ENCODE measurements at regions not wholly inside any gene's neighbourhood (a gene's known extent, or its start where the extent isn't known, plus 50 kb on each side); places are given as distances from the start of the nearest gene placed in this dataset.
"Not testable (repeated sequence)": the region's sequence is repeated elsewhere in the genome, so short reads cannot be mapped to it uniquely, and the experiment has no call there.

DNA sequence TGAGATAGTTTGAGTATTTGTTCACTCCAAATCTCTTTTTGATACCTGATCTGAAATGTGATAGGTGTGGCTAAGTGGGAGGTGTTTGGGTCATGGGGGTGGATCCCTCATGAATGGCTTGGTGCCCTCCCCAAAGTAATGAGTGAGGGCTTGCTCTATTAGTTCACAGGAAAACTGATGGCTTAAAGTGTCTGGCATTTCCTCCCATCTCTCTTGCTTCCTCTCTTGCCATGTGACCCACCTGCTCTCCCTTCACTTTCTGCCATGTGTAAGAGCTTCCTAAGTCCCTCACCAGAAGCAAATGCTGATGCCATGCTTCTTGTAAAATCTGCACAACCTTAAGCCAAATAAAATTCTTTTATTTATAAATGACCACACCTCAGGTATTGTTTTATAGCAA is 61.1 kb downstream of the MAD2L1 start:
- DNase-seq, result no peak

DNA sequence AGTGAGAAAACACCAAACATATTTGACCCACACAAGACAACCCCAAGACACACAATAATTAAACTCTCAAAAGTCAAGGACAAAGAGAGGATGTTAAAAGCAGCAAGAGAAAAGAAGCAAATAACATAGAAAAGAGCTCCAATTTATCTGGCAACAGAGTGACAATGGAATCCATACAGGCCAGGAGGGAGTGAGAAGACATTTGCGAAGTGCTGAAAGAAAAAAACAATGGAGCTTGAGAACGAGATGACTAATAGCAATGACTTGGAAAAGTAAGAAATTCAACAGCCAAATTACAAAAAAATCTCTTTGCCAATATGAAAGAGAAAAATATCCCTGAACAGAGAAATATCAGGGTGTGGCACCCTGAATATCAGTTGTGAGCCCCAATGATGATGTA is 61.6 kb downstream of the MAD2L1 start:
- DNase-seq, result no peak

DNA sequence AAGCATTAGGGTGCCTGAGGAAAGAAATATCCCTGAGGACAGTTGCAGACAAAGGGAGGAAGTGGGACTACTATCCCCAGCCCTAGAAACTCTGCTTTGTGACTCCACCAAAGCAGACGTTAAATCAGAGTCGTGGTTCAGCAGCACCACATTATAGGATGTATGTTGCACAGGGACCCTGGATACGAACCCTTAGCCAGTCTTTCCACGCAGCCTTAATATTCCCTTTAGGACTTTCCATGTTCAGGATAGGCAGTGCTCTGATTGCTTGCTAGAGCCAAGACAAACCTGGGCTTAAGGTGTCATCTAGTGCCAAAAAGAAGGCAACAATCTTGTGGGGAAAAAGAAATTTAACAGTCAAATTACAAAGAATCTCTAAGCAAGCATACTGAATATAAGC is 62.6 kb downstream of the MAD2L1 start:
- DNase-seq, result no peak

DNA sequence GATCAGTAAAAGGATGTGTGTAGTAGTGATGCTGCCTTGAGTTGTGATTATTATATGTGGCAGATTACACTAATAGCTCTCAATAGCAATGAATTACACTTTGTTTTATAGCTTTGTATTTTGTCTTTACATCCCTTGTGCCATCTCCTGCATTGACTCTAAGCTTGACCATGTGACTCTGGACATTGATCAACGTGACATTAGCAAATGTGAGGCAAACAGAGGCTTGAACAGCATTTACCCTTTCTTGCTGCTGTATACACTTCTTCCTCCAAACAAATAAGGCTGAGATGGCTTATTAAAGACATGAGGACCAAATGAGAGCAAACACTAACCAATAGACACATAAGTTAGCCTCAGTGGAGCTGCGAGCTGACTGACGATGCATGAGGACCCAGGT is 63.5 kb downstream of the MAD2L1 start:
- DNase-seq, result no peak

DNA sequence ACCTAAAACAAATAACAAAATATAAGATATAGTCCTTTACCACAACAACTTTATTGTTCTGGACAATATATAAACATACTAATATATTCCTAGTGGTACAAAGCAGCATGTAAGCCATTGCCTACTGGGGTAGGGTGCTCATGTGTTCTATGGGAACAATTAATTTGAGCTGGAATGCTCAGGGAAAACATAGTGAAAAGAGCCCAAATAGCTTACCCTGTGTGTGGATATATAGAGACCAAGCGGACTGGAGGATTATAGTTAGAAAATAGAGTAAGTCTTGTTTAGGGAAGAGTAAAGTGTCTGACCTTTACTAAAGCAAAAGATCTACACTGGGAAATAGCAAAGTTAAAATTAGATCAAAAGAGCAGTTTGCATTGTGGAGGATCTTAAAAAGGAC is 64.8 kb downstream of the MAD2L1 start:
- DNase-seq, result no peak

DNA sequence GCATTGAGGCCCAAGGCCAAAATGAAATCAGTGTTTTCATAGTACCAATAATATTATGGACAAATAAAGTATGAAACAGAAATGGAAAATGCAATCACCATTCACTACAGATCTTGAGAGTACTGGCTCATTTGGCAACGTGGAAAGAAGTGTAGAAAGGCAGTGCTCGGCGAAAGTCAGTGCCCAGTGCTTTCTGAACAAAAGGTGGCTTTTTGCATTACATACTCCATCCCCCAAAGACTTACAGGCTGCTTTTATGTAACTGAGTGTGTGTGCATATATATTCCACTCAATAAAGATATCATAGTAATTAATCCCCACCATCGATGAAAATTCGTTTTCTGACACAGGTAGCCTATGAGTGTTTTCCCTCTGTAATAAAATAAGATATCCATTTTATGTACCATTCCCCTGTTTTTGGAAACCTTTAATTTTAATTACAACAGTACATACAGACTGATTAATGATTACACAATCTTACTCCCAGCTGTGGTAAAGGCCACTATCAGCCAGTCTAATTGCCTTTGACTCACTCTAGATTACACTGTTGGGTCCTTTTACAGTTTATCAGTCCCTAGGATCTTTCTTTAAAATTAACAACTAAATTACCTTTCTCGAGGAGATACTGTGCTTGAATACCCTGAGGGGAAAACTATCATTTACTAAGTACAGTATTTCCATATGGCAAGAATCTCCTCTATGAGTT is 65.9 kb downstream of the MAD2L1 start:
- no peak for DNase-seq

DNA sequence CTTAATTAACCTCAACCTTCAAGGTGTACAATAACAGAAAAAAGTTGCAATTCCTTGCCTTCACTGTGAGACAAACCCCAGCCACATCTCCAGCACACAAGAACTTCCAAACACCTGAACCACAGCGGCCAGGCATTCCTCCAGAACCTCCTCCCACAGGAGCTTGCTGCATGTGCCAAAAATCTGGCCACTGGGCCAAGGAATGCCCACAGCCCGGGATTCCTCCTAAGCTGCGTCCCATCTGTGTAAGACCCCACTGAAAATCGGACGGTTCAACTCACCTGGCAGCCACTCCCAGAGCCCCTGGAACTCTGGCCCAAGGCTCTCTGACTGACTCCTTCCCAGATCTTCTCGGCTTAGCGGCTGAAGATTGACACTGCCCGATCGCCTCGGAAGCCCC is 70.6 kb downstream of the MAD2L1 start:
- not testable (repeated sequence) for DNase-seq

DNA sequence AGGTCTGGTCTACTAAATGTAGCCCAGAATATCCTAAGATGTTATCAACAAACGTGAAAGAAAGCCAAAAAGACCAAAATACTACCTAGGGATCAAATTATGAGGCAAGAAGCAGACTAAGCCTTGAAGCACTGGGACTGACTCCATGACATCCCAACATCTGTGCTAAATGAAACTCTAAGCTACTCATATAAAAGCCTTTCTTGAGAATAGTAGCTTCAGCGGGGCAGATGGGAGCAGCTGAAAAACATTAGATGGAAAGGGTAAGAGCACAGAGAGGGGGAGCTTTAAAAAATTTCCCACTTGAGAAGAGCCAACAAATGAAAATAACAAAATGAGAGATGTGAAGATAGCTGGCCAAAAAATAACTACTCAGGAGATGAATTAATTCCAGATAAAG is 81.7 kb downstream of the MAD2L1 start:
- DNase-seq, result no peak

DNA sequence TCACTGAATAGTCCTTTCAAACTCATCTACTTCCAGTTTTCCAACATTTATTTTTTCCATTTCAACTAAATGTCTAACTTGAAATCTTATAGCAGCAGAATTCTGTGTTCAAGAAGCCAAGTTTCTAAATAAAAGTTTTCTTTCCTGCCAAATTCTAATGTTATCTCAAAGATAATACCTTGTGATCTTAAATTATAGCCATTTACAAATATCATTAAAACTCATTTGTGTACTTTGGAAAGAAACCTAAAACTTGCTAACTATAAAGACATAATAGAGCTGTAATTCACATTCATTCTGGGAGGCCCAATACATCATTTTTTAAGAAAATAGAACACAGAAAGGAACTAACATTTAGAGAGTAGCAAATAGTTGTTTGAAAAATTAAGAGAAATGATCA is 83.9 kb downstream of the MAD2L1 start:
- DNase-seq, result no peak

DNA sequence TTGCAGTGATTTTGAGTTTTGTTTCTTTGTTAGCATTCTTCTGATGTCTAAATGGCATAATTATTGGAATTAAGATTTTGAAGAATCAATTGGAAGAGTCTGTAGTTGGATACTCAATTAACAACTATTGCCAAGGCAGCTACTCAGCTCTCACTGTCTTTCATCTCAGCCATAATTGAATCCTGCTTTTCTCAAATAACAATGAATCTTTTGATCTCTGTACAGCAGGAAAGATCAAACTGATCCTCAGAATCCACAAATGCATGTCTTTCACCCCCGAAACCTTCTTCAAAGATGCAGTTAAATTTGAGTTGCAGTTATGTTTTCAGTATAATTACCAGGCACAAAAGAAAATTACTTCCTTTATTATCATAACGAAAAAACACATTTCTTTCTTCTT is 86.2 kb downstream of the MAD2L1 start:
- no peak for DNase-seq

DNA sequence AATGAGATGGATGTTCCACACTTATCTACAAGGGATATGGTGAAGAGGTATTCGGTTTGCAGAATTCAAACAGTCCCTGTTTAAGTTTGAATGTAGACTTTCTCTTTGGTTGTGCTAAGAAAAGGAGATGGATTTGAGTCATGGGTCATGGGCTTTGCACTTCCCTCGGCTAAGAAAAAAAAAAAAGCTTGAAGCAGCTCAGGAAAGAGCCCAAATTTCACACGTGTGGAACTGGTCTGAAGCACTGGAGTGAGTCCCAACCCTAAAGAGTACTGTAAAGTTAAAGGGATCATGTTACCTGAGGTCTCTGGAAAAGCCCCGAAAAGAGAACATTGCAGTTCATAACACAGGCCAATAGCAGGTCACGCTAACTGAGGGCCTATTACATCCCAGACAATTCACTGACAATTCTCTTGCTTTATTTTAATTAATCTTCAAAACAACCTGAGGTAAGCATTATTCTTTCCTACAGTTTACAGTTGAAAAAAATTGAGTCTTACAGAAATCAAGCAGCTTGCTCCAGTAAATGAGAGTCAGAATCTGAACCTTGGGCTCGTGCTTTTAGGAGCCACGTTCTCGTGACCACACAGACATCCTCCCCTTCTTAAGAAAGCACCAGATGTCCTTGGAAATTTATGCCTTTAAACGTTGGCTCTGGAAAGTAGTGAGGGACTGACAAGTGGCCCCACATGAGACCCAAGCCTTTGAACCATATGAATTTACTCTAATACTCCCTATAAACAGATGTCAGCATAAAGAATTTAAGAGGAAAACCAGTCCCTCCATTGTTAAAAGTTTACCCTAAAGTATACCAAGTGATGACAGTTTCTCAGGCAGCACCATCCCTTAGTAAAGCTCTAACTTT is 89.3 kb downstream of the MAD2L1 start:
- DNase-seq, result no peak

DNA sequence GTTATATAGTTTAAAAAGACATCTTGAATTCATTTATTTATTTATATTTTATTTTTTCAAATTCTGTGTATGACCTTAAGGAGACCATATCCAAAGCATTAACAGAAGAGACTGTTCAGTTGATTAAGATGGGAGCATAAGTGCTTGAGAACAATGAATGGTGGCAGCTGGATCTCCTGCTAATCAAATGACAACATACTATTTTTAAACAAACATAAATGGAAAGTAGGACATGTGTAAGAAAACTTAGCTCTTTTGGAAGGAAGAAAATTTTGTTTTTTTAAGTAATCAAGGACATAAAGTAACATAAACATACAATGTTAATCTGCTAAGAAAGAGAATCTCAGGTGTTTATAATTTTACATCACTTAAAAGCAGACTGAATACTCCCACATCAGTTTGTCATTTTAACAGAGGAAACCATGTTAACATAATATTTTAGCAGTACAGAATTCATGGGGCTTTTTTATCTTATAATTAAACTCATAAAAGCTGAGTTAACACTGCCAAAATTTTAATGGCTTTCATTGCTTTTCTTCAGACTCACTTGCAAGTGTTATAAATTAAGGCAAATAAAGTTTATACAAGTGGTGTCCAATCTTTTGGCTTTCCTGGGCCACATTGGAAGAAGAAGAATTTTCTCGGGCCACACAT is 95.1 kb downstream of the MAD2L1 start:
- no peak for DNase-seq

DNA sequence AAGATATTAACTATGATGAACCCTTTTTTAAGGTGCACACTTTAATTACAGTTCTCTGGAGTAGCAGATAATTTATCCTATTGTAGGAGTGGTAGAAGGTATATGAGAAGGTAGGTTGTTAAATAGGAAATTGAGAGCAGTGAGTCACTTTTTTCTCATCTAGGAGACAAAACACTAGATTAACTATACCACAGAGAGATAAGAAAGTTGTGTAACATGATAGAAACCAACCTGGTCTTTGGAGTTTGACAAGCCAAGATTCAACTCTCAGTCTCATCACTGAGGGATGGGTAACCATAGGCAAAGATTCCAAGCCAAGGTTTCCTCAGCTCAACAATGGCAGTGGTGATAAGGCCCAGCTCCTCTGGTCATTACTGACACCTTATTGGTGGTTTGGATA is 104.0 kb downstream of the MAD2L1 start:
- no peak for DNase-seq

DNA sequence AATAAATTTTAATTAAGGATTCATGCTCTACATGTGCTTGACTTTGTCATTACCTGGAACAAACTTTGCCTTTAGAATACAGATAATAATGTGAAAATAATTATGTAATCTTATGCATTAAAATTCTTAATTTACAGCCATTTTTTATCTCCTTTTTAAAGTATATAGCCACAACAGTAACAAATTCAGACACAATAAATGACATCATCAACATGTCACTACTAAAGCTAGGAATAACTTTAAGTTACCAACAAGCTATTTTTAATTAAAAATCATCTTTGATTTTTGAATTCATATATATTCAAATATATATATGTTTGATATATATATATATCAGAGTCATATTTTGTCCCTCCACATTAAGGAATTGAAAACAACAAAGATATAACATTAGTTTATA is 107.7 kb downstream of the MAD2L1 start:
- no peak for DNase-seq

DNA sequence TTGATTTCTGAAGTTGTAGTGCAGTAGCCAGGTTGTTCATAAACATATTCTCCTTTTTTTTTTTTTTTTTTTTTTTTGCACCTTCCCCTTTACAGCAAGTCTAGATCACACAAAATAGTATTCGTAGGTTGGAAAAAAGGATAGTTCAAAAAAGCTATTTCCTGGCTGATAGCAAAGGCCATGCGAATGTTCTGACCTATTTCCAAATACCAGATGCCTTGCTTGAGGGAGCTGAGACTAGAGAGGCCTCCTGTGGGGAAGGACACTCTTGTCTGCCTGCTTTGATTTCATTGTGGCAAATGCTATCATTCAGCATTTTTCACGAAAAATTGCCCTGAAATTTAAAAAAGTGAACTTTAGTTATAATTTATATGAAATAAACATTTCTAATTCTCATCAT is 111.4 kb downstream of the MAD2L1 start:
- DNase-seq, result no peak

DNA sequence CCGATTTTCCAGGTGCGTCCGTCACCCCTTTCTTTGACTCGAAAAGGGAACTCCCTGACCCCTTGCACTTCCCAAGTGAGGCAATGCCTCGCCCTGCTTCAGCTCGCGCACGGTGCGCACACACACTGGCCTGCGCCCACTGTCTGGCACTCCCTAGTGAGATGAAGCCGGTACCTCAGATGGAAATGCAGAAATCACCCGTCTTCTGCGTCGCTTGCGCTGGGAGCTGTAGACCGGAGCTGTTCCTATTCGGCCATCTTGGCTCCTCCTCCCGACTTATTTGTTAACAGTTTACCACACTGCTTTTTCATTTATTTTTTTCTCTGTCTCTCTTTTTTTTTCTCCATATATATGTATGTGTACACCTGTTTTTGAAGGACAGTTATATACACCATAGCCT is 112.2 kb downstream of the MAD2L1 start:
- not testable (repeated sequence) for DNase-seq

DNA sequence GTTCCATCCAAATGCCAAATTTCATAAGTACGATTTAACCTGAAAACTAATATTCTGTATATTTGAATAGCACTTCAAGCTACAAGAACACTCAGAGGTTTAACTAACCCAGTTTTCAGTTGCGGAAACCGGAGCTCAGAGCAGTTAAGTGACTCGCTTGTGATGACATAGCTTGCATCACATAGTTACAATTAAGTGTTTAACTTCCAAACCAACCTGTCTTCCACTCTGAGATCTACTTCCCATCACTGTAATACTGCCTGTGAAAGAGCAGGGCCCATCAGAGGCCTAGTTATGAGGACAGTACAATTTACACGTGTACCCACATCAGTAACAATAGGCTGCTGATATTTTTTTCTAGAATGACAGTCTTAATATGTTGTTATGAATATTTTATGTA is 120.3 kb downstream of the MAD2L1 start:
- DNase-seq, result no peak

DNA sequence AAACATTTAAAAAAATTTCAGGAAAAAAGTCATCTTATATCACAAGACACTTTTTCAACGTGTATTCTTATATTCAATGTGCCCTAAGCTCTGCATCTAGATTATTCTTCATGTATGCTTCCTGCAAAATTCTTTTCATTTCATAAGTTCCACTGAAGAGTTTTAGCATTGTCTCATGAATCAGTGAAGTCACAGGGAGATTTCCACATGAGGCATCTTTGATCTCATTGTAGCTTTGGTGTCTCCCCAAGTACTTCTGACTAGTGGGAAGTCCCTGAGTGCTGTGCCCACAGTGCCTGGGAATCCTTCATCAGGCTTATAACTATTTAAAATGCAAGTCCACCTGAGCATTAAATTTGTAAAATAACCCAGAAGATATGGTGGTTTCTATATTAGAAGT is 123.8 kb downstream of the MAD2L1 start:
- no peak for DNase-seq

DNA sequence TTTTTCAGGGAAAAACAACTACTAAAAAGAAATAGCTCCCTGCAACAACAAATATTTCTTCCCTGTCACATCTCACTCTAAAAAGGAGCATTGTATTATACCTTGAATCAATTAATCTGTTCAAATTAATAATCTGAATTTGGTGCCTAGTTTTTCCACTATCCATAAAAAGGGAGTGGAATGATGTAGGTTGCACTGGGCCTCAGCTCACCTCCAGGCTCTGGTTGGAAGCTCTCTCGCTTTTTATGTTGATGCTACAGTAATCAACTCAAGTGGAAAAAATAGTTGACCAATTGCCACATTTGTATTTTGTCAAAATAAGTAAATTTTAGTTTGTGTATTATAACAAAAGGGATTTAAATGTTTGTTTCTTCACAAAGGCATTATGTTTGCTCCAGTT is 126.1 kb downstream of the MAD2L1 start:
- no peak for DNase-seq

DNA sequence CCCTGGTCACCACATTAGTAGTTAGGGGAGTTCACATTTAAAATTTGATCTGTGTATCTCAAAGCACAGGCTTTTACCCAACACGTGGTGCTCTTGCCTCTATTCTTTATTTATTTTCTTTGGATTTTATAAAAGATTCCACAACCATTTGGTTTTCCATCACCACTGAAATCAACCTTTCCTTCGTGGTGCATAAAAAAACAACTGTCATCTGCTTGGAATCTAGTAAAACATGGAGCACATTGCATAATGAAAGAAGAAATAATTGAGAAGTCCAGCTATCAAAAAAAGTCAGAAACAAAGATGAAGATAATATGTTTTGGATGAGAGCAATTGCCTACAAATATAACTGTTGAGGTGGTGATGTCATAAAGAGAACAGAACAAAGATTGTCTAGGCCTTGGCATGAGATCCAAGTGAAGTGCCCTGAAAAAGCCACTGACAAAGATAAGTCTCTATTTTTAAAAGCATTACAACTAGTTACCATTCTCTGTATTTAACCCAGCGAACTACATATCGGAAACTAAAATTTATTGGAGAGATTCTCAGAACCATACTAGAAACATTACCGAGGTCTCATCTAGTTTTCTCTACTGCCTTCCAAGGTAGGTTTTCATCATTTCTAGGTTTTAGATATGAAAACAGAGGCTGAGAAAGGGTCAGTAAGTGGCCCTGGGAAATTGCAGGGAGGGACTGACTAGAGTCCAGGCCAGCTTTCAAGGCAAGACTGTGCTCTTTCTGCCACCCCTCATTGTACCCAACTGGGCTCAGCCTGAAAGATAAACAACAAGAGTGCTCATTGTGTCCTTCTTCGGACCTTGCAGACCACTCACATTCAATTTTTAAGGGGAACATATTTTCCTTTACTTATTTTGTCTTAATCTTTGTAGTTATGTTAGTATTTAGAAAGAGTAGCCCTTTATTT is 127.3 kb downstream of the MAD2L1 start:
- DNase-seq, result no peak

DNA sequence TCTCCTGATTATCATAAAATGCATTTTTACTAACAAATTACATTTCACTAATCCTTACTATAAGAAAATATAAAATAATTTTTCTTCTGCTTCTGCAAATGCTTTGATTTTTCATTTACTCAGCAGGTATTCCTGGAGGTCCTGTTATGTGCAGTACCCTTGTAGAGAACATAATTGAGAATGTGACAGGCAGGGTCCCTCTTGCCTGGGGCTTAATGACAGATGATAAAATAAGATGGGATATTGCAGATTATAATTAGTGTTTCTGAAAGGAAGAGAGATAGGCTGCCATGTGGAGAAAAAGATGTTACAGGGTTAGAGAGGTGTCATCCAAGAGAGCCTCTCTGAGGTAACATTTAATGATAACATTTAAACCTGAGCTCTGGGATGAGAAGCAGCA is 128.9 kb downstream of the MAD2L1 start:
- no peak for DNase-seq

DNA sequence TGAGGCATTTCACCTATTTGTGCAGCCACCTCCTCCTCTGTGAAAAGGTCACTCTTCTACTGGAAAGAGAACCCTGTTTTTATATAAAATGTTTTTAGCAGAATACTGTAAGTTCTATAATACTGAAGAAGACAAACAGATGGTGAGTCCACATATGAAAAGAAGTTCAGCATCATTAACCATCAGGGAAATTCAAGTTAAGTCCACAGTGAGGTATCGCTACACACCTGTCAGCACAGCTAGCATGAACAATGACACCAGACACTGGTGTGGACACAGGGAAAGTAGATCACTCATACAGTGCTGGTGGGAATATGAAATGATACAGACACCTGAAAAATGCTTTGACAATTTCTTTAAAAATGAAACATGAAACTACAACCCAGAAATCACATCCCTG is 133.0 kb downstream of the MAD2L1 start:
- DNase-seq, result no peak

DNA sequence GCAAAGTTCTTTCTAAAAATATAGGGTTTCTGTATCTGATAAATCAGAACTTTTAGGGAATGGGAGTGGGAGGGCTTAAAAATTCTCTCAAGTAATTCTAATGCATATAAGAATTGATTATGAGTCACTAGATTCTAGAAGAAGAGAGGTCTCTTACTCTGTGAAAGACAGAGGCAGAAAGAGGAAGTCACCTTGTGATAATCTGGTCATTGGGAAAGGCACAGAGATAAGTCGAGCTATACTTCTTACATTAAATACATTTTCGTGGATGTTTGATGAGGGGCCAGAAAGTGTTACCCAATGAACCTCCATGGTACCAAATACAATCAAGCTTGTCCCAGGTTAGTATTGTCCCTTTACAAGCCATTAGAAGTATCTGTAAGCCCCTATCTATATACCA is 134.4 kb downstream of the MAD2L1 start:
- DNase-seq, result no peak

All from dermis blood vessel endothelial cell (primary cell).